Mesothelial cell of epicardium (in vitro differentiated cells): ENCODE measurements at regions not wholly inside any gene's neighbourhood (a gene's known extent, or its start where the extent isn't known, plus 50 kb on each side); places are given as distances from the start of the nearest gene placed in this dataset.

Experiments used
- DNase-seq, 2 experiments: peaks; one replicate each; pipeline ENCODE4 v3.0.0; 2021; ENCODE audit warnings: low spot score in 2 of 2; ENCODE audit not compliant: unreplicated experiment in 2 of 2
- H3K27ac Mint-ChIP-seq: 2 replicates; pipeline ENCODE4 v1.8.0; 2021; ENCODE audit warnings: mixed read lengths
- H3K27me3 Mint-ChIP-seq: 2 replicates; pipeline ENCODE4 v1.8.0; 2021; ENCODE audit warnings: low read depth, mixed read lengths
- H3K36me3 Mint-ChIP-seq: 2 replicates; pipeline ENCODE4 v1.8.0; 2021; ENCODE audit warnings: mixed read lengths
- H3K4me1 Mint-ChIP-seq: 2 replicates; pipeline ENCODE4 v1.8.0; 2021; ENCODE audit warnings: mixed read lengths
- H3K4me3 Mint-ChIP-seq: 2 replicates; pipeline ENCODE4 v1.8.0; 2021; ENCODE audit warnings: mild to moderate bottlenecking, moderate library complexity, mixed read lengths
- H3K9me3 Mint-ChIP-seq: 2 replicates; pipeline ENCODE4 v1.8.0; 2021; ENCODE audit warnings: mixed read lengths
- TF ChIP-seq, protein P1 (sequence below): fragments of 200-600 bp; sonication (generic); IDR thresholded peaks from one replicate; pipeline ENCODE4 v1.5.0; 2021; ENCODE audit warnings: antibody characterized with exemption; ENCODE audit not compliant: unreplicated experiment

DNA sequence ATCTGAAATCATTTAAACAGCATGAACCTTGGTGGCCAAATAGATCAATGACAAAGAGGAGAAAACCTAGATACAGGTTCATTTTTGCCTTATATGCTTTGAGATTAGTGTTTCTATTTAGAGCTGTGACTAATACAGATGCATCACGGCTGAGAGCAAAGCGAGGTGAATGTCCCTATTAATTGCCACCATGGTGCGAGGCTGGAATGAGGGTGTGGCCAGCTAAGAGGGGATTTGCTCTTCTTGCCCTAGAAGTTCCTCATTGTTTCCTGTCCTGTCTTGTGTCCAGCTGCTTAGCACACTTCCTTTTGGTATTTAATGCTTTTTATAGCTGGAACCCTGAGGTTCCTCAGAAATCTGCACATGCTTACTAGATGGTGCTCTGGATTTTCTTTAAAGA is 339.1 kb upstream of the RGMA start:
- Mint-ChIP-seq H3K4me3 (no peak overlapping the region), H3K36me3 (peaks cover 2% of the 10 kb centered on the region), H3K9me3 (peaks cover 5% of the 10 kb centered on the region)

DNA sequence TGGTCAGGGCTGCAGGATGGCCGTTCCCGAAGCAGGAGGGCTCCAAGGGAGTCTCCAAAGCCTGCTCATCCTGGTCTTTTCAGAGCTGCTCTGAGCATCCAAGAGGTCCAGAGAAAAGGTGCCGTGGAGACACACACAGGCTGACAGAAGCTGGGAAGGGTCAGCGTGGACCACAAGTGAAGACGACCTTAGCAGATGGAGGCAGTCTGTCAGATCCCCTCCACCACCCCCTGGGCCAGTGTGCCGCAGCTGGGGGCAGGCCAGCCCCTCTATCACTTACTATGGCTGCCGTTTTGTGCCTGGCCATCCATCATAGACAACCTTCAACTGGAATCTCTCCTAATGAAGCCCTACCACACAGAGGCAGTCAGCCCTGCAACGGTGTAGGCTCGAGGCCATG is 335.1 kb upstream of the RGMA start:
- H3K4me1 Mint-ChIP-seq = no peaks in the 10 kb centered on the region
- H3K27me3 Mint-ChIP-seq = peaks cover 52% of the 10 kb centered on the region
- H3K27ac Mint-ChIP-seq = no peak overlapping the region
- peaks cover 2% of the 10 kb centered on the region for H3K36me3 Mint-ChIP-seq
- TF ChIP-seq, protein P1, sequence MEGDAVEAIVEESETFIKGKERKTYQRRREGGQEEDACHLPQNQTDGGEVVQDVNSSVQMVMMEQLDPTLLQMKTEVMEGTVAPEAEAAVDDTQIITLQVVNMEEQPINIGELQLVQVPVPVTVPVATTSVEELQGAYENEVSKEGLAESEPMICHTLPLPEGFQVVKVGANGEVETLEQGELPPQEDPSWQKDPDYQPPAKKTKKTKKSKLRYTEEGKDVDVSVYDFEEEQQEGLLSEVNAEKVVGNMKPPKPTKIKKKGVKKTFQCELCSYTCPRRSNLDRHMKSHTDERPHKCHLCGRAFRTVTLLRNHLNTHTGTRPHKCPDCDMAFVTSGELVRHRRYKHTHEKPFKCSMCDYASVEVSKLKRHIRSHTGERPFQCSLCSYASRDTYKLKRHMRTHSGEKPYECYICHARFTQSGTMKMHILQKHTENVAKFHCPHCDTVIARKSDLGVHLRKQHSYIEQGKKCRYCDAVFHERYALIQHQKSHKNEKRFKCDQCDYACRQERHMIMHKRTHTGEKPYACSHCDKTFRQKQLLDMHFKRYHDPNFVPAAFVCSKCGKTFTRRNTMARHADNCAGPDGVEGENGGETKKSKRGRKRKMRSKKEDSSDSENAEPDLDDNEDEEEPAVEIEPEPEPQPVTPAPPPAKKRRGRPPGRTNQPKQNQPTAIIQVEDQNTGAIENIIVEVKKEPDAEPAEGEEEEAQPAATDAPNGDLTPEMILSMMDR = no peak
- H3K4me3 Mint-ChIP-seq = no peak overlapping the region
- no peak for DNase-seq
- peaks cover 5% of the 10 kb centered on the region for H3K9me3 Mint-ChIP-seq

More for the DNA sequence above, 339.1 kb upstream of the RGMA start:
- TF ChIP-seq, protein P1 = no peak
- no peak overlapping the region for H3K27ac Mint-ChIP-seq
- no peaks in the 10 kb centered on the region for H3K4me1 Mint-ChIP-seq
- peaks cover 34% of the 10 kb centered on the region for H3K27me3 Mint-ChIP-seq
- DNase-seq = no peak

- TF ChIP-seq, protein P1 = no peak
- Mint-ChIP-seq H3K36me3 (peaks cover 2% of the 10 kb centered on the region), H3K4me1 (no peaks in the 10 kb centered on the region), H3K27me3 (peaks cover 46% of the 10 kb centered on the region), H3K4me3 (no peak overlapping the region), H3K27ac (no peak overlapping the region), H3K9me3 (peaks cover 5% of the 10 kb centered on the region)
- DNase-seq = no peak
Observed at GRCh38 chr15:93422476-93422875, 333.5 kb upstream of the RGMA start.

- Mint-ChIP-seq H3K36me3 (peaks cover 2% of the 10 kb centered on the region), H3K4me3 (no peak overlapping the region), H3K27me3 (peaks cover 40% of the 10 kb centered on the region), H3K9me3 (peaks cover 5% of the 10 kb centered on the region), H3K4me1 (no peaks in the 10 kb centered on the region), H3K27ac (no peak overlapping the region)
- TF ChIP-seq, protein P1 = no peak
- no peak for DNase-seq
Observed at GRCh38 chr15:93420477-93420876, 331.5 kb upstream of the RGMA start.

- Mint-ChIP-seq H3K27me3 (peaks cover 40% of the 10 kb centered on the region), H3K4me1 (no peaks in the 10 kb centered on the region), H3K9me3 (peaks cover 5% of the 10 kb centered on the region), H3K27ac (no peak overlapping the region), H3K36me3 (peaks cover 2% of the 10 kb centered on the region), H3K4me3 (no peak overlapping the region)
- DNase-seq = no peak
- TF ChIP-seq, protein P1 = no peak
Observed at GRCh38 chr15:93420050-93420452, 331.0 kb upstream of the RGMA start.

GRCh38 chr15:93418566-93418965 is 329.6 kb upstream of the RGMA start:
- Mint-ChIP-seq H3K27ac (no peak overlapping the region), H3K9me3 (peaks cover 2% of the 10 kb centered on the region), H3K4me1 (no peaks in the 10 kb centered on the region), H3K27me3 (peaks cover 51% of the 10 kb centered on the region), H3K4me3 (no peak overlapping the region), H3K36me3 (peaks cover under 1% of the 10 kb centered on the region)
- TF ChIP-seq, protein P1 = no peak
- DNase-seq = no peak
